Activated CD8-positive, alpha-beta T cell treated with anti-CD3 and anti-CD28 coated beads for 36 hours (primary cell): ENCODE measurements at regions not wholly inside any gene's neighbourhood (a gene's known extent, or its start where the extent isn't known, plus 50 kb on each side); places are given as distances from the start of the nearest gene placed in this dataset.
"Not testable (repeated sequence)": the region's sequence is repeated elsewhere in the genome, so short reads cannot be mapped to it uniquely, and the experiment has no call there.

ENCODE experiments used
- ATAC-seq: fragments of 200-7000 bp; cut with Tn5 transposase; one replicate; pipeline ENCODE4 v1.10.0; 2021; ENCODE audit warnings: mild to moderate bottlenecking, moderate library complexity
- CTCF ChIA-PET: fragments of 350-600 bp; sonication (Branson Sonifier 250); formaldehyde crosslinking; loops from one replicate; lab custom pipeline; 2021; ENCODE audit warnings: antibody characterized with exemption; lab: Charles Lee
- POLR2A ChIA-PET: fragments of 350-600 bp; sonication (Branson Sonifier 250); formaldehyde crosslinking; loops from one replicate; lab custom pipeline; 2021; ENCODE audit warnings: antibody characterized with exemption; lab: Charles Lee
- DNase-seq: peaks from one replicate; pipeline ENCODE4 v3.0.0-alpha.2; 2020
- H3K27ac Mint-ChIP-seq: one replicate; pipeline ENCODE4 v1.8.0; 2021; ENCODE audit warnings: mild to moderate bottlenecking, mixed read lengths
- H3K27me3 Mint-ChIP-seq: one replicate; pipeline ENCODE4 v1.8.0; 2021; ENCODE audit warnings: mixed read lengths
- H3K36me3 Mint-ChIP-seq: one replicate; pipeline ENCODE4 v1.8.0; 2021; ENCODE audit warnings: low read depth, mixed read lengths
- H3K4me1 Mint-ChIP-seq: one replicate; pipeline ENCODE4 v1.8.0; 2021; ENCODE audit warnings: low read depth, mixed read lengths
- H3K4me3 Mint-ChIP-seq: one replicate; pipeline ENCODE4 v1.8.0; 2021; ENCODE audit warnings: mild to moderate bottlenecking, moderate library complexity, mixed read lengths
- H3K9me3 Mint-ChIP-seq: one replicate; pipeline ENCODE4 v1.8.0; 2021; ENCODE audit warnings: mixed read lengths
- CTCF ChIP-seq: fragments of 200-600 bp; IDR thresholded peaks from one replicate; pipeline ENCODE4 v1.8.0; 2022; ENCODE audit warnings: antibody characterized with exemption, mild to moderate bottlenecking
- intact Hi-C: fragments of 100-400 bp; cut with micrococcal nuclease; formaldehyde crosslinking; loops from one replicate; pipeline ENCODE4 v1.10.0; 2022

GRCh38 chr4:158035662-158036195, 137.1 kb downstream of the GASK1B start:
- DNase-seq, result no peak
- intact Hi-C loops, result no loop called here
- Mint-ChIP-seq H3K4me3 (no peak overlapping the region), H3K4me1 (no peaks in the 10 kb centered on the region), H3K9me3 (peaks cover 3% of the 10 kb centered on the region), H3K27me3 (no peaks in the 10 kb centered on the region), H3K27ac (no peak overlapping the region), H3K36me3 (no peaks in the 10 kb centered on the region)
- ChIA-PET POLR2A (no interaction called here), CTCF (no interaction called here)
- ATAC-seq, result no peak
- TF ChIP-seq CTCF, result no peak

DNA sequence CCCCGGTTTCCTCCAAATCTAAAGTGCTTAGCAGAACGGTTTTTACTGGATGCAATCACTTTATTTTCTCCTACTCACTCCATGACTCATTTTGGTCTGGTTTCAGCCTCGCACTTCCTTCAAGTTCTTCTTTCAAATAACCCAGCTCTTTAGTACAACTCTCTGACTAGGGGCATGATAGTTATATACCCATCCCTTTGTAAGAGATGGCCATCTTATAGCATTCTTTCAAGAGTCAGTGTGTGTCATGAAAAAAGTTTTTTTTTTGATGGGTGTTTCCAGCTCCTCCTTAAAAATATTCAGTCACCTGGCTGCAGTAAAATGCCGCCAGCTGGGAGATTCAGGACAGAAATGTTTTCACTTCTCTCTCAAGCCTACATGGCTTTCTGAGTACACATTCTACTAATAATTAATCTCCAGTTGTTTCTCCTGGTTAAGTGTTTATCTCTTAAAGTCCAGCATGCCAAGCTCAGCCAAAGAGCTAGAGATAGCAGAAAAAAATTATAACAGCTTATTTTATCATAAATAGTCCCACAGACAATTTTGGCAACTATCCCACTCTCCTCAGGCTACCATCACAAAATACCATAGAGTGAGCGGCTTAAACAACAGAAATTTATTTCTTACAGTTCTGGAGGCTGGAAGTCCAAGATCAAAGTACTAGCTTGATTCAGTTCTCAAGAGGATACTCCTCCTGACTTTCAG, 139.3 kb downstream of the GASK1B start:
- H3K9me3 Mint-ChIP-seq, result peaks cover 4% of the 10 kb centered on the region

DNA sequence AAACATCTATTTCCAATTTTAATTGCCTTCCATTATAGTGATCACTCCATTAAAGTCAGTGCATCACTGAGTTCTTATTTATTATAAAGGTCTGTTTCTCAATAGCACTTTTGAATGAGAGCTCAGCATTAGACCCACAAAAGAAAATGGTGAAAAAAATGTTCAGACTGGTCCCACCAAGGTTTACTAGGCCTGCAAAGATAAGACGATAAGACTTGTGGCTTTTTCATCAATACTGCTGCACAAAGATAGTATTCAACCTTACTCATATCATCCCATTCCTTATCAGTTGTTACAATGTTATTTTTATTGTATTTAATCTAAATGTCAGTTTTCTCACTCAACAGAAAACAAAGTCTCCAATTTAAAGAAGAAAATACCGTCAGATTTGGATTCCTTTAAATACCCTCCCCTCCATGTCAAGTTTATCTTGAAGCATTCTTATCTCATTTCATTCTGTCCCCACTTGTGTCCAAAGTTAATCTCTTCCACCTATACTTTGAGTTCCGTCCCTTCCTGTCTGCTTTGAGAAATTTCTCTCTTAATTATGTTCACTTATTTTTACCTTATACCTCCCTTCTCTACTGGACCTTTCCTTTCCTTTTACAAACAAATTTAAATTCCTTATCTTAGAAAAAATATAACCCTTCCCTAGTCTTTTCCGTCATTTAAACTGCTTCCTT, 140.0 kb downstream of the GASK1B start:
- H3K4me1 Mint-ChIP-seq, result no peaks in the 10 kb centered on the region
- intact Hi-C loops, result no loop called here
- H3K4me3 Mint-ChIP-seq, result no peak overlapping the region
- TF ChIP-seq CTCF, result no peak
- H3K36me3 Mint-ChIP-seq, result no peaks in the 10 kb centered on the region
- ATAC-seq, result no peak
- ChIA-PET CTCF (interaction anchor here (1.2 kb wide), 1 partner anchor 36 kb away, joined by 3 read pairs; no protein-coding TSS in a partner anchor), POLR2A (no interaction called here)
- peaks cover 7% of the 10 kb centered on the region for H3K9me3 Mint-ChIP-seq
- DNase-seq, result no peak
- H3K27me3 Mint-ChIP-seq, result no peaks in the 10 kb centered on the region
- no peak overlapping the region for H3K27ac Mint-ChIP-seq

More for the DNA sequence above, 139.3 kb downstream of the GASK1B start:
- ChIA-PET CTCF (interaction anchor here (0.8 to 1.2 kb wide), 2 partner anchors 37 to 61 kb away, joined by 3 read pairs; no protein-coding TSS in a partner anchor), POLR2A (no interaction called here)
- no peak for TF ChIP-seq CTCF
- H3K4me1 Mint-ChIP-seq, result no peaks in the 10 kb centered on the region
- H3K27ac Mint-ChIP-seq, result no peak overlapping the region
- ATAC-seq (no peak), DNase-seq (no peak)
- H3K4me3 Mint-ChIP-seq, result no peak overlapping the region
- H3K36me3 Mint-ChIP-seq, result no peaks in the 10 kb centered on the region
- intact Hi-C loops, result no loop called here
- H3K27me3 Mint-ChIP-seq, result no peaks in the 10 kb centered on the region

DNA sequence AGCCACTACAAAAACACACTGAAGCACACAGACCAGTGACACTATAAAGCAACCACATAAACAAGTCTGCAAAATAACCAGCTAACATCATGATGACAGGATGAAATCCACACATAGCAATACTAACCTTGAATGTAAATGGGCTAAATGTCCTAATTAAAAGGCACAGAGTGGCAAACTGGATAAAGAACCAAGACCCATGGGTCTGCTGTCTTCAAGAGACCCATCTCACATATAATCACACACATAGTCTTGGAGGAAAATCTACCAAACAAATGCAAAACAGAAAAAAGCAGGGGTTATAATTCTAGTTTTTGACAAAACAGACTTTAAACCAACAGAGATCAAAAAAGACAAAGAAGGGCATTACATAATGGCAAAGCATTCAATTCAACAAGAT, 144.4 kb downstream of the GASK1B start:
- H3K27me3 Mint-ChIP-seq, H3K27ac Mint-ChIP-seq, H3K36me3 Mint-ChIP-seq, intact Hi-C loops, H3K4me3 Mint-ChIP-seq, H3K4me1 Mint-ChIP-seq, H3K9me3 Mint-ChIP-seq, DNase-seq, POLR2A ChIA-PET, ATAC-seq, CTCF ChIA-PET: not testable (repeated sequence)

DNA sequence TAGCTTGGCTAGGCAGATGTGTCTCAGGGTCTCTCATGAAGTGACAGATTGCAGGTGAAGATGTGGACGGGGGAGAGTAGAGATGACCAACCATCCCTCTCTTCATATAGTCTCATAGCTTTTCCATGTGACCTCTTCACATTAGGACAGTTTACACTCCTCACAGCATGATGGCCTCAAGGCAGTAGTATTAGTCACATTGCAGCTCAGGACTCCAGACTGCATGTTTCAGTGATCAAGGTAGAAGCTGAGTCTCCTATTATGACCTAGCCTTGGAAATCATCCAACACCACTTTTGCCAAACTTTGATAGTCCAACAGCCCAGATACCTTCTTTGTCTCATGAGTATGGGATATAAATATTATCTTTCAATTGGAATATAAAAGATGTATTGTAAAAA, 147.7 kb downstream of the GASK1B start:
- intact Hi-C loops, result no loop called here
- DNase-seq (no peak), ATAC-seq (no peak)
- POLR2A ChIA-PET, result no interaction called here
- no peak overlapping the region for H3K4me3 Mint-ChIP-seq
- peaks cover 2% of the 10 kb centered on the region for H3K27me3 Mint-ChIP-seq
- H3K4me1 Mint-ChIP-seq, result no peaks in the 10 kb centered on the region
- no peaks in the 10 kb centered on the region for H3K36me3 Mint-ChIP-seq
- H3K9me3 Mint-ChIP-seq, result peaks cover 7% of the 10 kb centered on the region
- CTCF ChIA-PET, result interaction anchor here (1.0 kb wide), 1 partner anchor 46 kb away, joined by 3 read pairs; no protein-coding TSS in a partner anchor
- no peak overlapping the region for H3K27ac Mint-ChIP-seq
- TF ChIP-seq CTCF, result no peak
